Adrenal gland (tissue), 5 donors: ENCODE measurements at regions not wholly inside any gene's neighbourhood (a gene's known extent, or its start where the extent isn't known, plus 50 kb on each side); places are given as distances from the start of the nearest gene placed in this dataset.

Experiments
- CTCF ChIP-seq, 6 experiments: fragments of 450-650 bp in 4 of 6; fragments of 200-600 bp in 2 of 6; sonication (generic) in 1 of 6; IDR thresholded peaks; 1 replicate in 5 of 6; 2 replicates in 1 of 6; pipeline versions ENCODE4 v1.5.1 to v1.8.0; 2016 to 2021; ENCODE audit warnings: antibody characterized with exemption in 6 of 6, mild to moderate bottlenecking in 2 of 6, moderate library complexity in 1 of 6
- POLR2A ChIP-seq, 2 donors: fragments of 450-650 bp; IDR thresholded peaks; one replicate each; pipeline ENCODE4 v1.6.1; 2017; ENCODE audit warnings: antibody characterized with exemption in 2 of 2, mild to moderate bottlenecking in 2 of 2, moderate library complexity in 1 of 2
- donor health status: DM: no; HTN: no; CAD: no.

GRCh38 chr6:115191989-115192388, 849.2 kb upstream of the HS3ST5 start:
- TF ChIP-seq POLR2A (IDR thresholded peaks at IDR 0.05) (no peak), CTCF (IDR thresholded peaks at IDR 0.05) (no peak)
